Endothelial cell of hepatic sinusoid (primary cell): ENCODE measurements at regions not wholly inside any gene's neighbourhood (a gene's known extent, or its start where the extent isn't known, plus 50 kb on each side); places are given as distances from the start of the nearest gene placed in this dataset.
"Not testable (repeated sequence)": the region's sequence is repeated elsewhere in the genome, so short reads cannot be mapped to it uniquely, and the experiment has no call there.

ENCODE experiments used
- in situ Hi-C: cut with HindIII; loops from 2 replicates; pipeline ENCODE4 v1.10.0; 2017; ENCODE audit warnings: low sequenced_read_pairs

GRCh38 chr10:65273115-65273514 lies 1652.7 kb upstream of the LRRTM3 start:
- in situ Hi-C loops, result no loop called here

DNA sequence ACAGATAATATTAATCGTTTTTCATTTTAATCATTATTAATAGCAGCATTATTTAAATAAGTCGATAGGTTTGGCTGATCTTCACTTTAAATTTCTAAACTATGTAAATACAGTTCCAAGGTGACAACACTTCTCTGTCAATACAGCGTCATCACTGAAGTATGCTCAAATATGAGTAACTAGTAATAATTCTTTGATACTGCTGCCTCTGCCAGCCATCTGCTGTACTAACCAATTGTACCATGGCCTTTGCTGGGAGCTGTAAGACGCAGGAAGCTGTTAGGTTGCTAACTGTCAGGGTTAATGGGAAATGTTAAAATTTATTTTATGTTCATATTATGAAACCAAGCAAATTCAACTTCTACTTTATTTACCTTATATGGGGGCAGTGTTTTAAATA lies 1650.5 kb upstream of the LRRTM3 start:
- in situ Hi-C loops, result no loop called here

GRCh38 chr10:65284495-65285041 lies 1641.3 kb upstream of the LRRTM3 start:
- in situ Hi-C loops, result no loop called here

DNA sequence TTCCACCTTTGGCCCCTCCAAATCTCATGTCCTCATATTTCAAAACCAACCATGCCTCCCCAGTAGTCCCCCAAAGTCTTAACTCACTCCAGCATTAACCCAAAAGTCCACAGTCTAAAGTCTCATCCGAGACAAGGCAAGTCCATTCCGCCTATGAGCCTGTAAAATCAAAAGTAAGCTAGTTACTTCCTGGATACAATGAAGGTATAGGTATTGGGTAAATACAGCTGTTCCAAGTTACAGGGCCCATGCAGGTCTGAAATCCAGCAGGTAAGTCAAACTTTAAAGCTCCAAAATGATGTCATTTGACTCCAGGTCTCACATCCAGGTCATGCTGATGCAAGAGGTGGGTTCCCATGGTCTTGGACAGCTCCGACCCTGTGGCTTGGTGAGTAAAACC lies 1640.1 kb upstream of the LRRTM3 start:
- in situ Hi-C loops, result not testable (repeated sequence)

DNA sequence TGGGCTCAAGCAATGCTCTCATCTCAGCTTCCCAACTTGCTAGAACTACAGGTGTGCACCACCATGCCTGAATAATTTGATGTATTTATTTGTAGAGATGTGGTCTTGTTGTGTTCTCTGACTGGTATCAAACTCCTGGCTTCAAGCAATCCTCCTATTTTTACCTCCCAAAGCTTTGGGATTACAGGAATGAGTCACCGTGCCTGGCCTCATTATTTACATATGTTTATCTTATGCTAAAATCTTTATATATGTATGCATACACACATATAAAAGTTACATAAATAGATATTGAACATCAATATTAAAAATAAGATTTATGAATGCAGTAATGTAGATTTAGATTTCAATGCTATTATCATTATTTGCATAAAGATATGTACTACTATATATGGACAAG lies 1634.5 kb upstream of the LRRTM3 start:
- in situ Hi-C loops, result no loop called here

DNA sequence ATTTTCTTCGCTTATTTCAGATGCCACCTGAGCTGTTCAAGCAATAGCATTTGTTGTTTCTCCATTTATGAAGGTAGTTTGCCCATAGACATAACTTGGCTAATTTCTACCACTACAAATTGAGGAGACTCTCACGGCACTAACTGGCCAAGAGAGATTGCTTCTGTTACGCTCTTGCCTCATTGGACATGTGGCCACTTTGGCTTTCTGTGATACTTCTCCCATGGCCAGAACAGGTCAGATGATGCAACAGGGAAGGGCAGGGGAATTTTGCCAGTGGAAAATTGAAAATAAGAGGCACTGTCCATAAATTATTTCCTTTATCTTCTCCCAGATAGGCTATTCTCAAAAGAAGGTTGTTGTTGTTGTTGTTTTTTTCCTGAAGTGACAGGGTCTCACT lies 1633.3 kb upstream of the LRRTM3 start:
- in situ Hi-C loops, result no loop called here

GRCh38 chr10:65294329-65294728 lies 1631.5 kb upstream of the LRRTM3 start:
- in situ Hi-C loops, result no loop called here

DNA sequence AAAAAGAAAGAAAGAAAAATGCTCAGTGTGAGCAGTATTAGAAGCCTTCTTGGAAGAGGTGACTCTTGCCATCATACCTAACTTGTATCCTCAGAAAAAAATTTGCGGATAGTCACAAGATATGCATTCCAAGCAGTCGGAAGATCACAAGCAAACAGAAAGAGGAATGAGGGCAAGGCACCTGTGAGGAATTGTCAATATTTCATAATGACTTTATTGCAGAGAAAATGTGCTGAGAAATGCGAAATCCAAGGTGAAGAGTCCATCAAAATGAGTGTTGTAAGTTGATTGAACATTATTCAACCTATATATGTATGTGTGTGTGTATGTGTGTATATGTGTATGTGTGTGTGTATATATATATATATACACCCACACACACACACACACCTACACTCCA lies 1624.7 kb upstream of the LRRTM3 start:
- in situ Hi-C loops, result no loop called here

DNA sequence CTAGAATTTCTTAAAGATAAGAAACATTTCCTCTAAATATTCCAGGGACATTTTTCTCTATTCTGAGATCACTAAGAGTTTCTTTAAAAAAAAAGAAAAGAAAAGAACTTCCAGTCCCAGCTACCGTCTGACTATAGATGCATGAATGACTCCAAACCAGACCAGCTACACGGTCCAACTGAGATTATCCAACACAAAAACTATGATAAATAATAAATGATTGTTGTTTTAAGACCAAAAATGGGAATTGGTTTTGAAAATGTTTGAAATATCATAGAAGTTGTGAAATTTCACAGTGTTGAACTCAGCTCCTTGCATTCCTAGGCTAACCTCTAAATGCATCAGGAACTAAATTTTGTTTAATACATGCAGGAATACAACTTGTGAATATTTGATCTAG lies 1619.6 kb upstream of the LRRTM3 start:
- in situ Hi-C loops, result no loop called here

- in situ Hi-C loops, result no loop called here
Measured at GRCh38 chr10:65312876-65313275, 1613.0 kb upstream of the LRRTM3 start.

- in situ Hi-C loops, result no loop called here
Measured at GRCh38 chr10:65313406-65313805, 1612.4 kb upstream of the LRRTM3 start.

- in situ Hi-C loops, result no loop called here
Measured at GRCh38 chr10:65314253-65314652, 1611.6 kb upstream of the LRRTM3 start.

- in situ Hi-C loops, result no loop called here
Measured at GRCh38 chr10:65319493-65319892, 1606.3 kb upstream of the LRRTM3 start.

DNA sequence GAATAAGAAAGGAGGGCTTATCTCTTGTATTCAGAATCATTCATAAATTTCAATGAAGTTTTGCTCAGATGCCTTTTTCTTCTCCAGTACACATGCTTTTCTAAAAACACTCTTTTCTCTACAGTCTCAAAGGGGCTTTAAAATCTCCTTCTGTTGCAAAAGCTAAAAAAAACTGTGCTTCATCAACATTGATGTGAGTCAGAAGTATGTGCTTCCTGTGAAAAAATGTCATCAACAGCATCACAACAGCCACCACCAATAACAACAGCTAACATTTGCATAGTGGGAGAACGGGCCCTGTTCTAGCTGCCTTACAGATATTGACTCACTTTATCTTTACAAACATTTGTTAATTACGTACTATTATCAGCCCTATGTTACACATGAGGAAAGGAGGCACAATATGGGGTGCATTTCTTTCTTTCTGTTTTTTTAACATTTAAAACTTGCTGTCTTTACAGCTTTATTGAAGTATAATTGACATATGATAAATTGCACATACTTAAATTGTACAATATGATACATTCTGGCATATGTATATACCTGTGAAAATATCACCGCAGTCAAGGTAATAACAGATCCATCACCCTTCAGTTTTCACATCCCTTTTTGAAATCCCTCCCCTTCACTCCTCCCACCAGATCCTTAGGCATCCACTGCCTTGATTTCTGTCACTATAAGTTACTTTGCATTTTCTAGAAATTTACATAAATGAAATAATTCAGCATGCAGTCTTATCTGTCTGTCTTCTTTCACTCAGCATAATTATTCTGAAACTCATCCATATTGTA lies 1605.4 kb upstream of the LRRTM3 start:
- in situ Hi-C loops, result no loop called here

DNA sequence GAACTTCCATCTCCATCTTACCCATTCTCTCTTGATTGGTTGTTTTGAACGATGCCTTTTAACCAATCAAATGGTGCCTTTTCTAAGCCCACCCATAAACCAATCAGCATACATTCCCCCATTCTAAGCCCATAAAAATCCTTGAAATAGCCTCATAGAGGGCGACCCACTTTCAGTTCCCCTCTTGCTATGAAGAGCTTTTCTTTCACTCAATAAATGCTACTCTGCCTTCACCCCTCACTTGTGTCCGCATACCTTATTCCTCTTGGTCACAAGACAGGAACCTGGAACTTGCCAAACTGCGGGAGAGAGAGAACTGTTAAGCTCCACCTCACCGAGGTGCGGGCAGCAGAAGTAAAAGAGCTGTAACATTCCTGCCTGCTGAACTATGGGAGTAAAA lies 1602.0 kb upstream of the LRRTM3 start:
- in situ Hi-C loops, result no loop called here

DNA sequence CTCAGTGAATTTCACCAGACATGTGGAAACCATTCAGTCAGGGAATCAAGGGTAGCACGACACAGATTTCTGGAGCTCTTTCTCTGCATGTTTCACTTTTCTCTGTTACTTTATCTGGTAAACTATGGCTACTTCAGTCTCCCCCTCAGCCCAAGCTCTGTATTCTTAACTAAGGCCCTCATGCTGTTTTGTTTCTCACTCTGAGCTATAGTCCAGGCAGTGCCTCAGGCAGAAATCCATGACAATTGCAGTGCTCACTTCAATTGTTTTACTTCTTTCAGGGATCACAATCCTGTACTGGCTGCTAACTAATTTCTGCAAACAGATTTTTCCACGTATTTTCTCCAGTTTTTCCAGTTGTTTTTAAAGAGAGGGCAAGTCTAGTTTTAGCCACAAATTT lies 1599.9 kb upstream of the LRRTM3 start:
- in situ Hi-C loops, result no loop called here

- in situ Hi-C loops, result no loop called here
Measured at GRCh38 chr10:65328486-65328885, 1597.3 kb upstream of the LRRTM3 start.

- in situ Hi-C loops, result no loop called here
Measured at GRCh38 chr10:65335311-65335710, 1590.5 kb upstream of the LRRTM3 start.

- in situ Hi-C loops, result no loop called here
Measured at GRCh38 chr10:65340340-65340739, 1585.5 kb upstream of the LRRTM3 start.

DNA sequence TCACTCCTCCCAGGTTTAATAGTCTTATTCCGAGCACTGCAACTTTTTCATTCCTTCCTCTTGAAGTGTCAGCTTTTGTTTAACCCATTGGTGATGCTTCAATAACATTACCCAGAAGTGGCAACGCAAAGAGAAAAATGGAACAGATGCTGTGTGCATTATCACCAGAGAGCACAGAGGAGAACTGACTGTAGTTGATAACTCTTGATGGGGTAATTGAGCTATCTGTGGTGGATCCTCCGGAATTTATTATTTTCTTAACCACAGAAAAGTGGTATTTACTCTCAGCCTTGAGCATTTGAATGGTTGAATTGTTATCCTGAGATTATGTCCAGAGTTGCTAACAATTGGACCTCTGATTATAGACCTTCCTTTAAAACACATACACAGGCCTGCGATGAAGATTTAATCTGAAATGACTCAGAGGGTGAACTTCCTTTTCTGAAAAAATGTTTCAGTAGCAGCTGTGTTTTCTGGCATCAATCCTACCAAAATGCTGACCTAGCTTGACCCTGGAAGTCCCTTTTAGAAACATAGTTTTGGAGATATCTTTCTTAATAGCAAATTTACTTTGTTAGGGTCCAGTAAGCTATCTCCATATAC lies 1584.4 kb upstream of the LRRTM3 start:
- in situ Hi-C loops, result no loop called here

DNA sequence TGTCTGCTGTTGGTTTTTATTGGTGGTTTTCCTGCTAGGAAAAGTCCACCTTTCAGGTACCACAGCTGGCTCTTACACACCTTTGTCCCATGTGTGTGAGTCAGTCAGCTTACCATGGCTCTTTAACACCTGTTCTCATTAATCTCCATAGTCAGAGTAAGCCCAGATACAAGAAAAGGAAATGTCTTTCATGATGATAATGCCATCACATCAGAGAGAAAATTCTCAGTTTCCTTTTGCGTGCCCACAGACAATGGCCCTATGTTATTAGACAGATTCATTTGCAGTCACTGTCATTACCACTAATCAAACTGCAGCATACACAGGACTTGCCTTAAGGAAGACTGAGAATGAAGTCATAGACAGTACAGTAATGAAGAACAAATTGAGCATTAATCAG lies 1583.6 kb upstream of the LRRTM3 start:
- in situ Hi-C loops, result no loop called here

- in situ Hi-C loops, result no loop called here
Measured at GRCh38 chr10:65346466-65346865, 1579.4 kb upstream of the LRRTM3 start.
